DND-41 (cell line): ENCODE measurements at regions not wholly inside any gene's neighbourhood (a gene's known extent, or its start where the extent isn't known, plus 50 kb on each side); places are given as distances from the start of the nearest gene placed in this dataset.

Experiments used
- ATAC-seq: fragments of 200-7000 bp; cut with Tn5 transposase; 3 replicates; pipeline ENCODE4 v1.9.1; 2021; ENCODE audit warnings: low read depth; ENCODE audit not compliant: insufficient read depth
- DNase-seq: peaks from one replicate; pipeline ENCODE4 v3.0.0-alpha.2; 2020
- H2AFZ ChIP-seq: 2 replicates; pipeline ENCODE4 v1.6.0; 2012; ENCODE audit warnings: low read depth, low read length
- H3K27ac ChIP-seq: 2 replicates; pipeline ENCODE4 v1.5.1; 2012; ENCODE audit warnings: low read length, inconsistent platforms
- H3K27me3 ChIP-seq: fragments of 200-600 bp; sonication (generic); 2 replicates; pipeline ENCODE4 v1.6.0; 2012; ENCODE audit warnings: low read length, mild to moderate bottlenecking, inconsistent platforms; ENCODE audit not compliant: insufficient read depth, poor library complexity
- H3K36me3 ChIP-seq: 2 replicates; pipeline ENCODE4 v1.5.1; 2012; ENCODE audit warnings: low read length, inconsistent platforms; ENCODE audit not compliant: insufficient read depth
- H3K4me1 ChIP-seq: 2 replicates; pipeline ENCODE4 v1.5.1; 2012; ENCODE audit warnings: mild to moderate bottlenecking, low read length; ENCODE audit not compliant: insufficient read depth
- H3K4me2 ChIP-seq: 2 replicates; pipeline ENCODE4 v1.6.0; 2012; ENCODE audit warnings: mild to moderate bottlenecking, moderate library complexity, low read length, inconsistent platforms; ENCODE audit not compliant: insufficient read depth
- H3K4me3 ChIP-seq, 2 experiments: fragments of 200-600 bp in 1 of 2; shearing (Covaris generic) in 1 of 2; 2 replicates each; pipeline ENCODE4 v1.5.1; 2012 to 2016; ENCODE audit warnings: inconsistent platforms in 2 of 2, low read length in 2 of 2, mild to moderate bottlenecking in 2 of 2, low read depth in 1 of 2, moderate library complexity in 1 of 2
- H3K79me2 ChIP-seq: 2 replicates; pipeline ENCODE4 v1.6.0; 2012; ENCODE audit warnings: low read length, inconsistent platforms; ENCODE audit not compliant: insufficient read depth
- H3K9ac ChIP-seq: 2 replicates; pipeline ENCODE4 v1.6.0; 2012; ENCODE audit warnings: low read depth, mild to moderate bottlenecking, inconsistent platforms, low read length, moderate library complexity
- H3K9me3 ChIP-seq: 2 replicates; pipeline ENCODE4 v1.5.1; 2012; ENCODE audit warnings: low read length, moderate library complexity, mild to moderate bottlenecking, inconsistent platforms; ENCODE audit not compliant: insufficient read depth, severe bottlenecking
- H4K20me1 ChIP-seq: 2 replicates; pipeline ENCODE4 v1.6.0; 2012; ENCODE audit warnings: low read length; ENCODE audit not compliant: insufficient read depth
- EZH2 ChIP-seq: IDR thresholded peaks from 3 replicates; pipeline ENCODE4 v1.6.1; 2012; ENCODE audit warnings: borderline replicate concordance, low read depth, mild to moderate bottlenecking, moderate library complexity, low read length, inconsistent platforms; ENCODE audit not compliant: severe bottlenecking
- TF ChIP-seq, protein P1 (sequence below): IDR thresholded peaks from 2 replicates; pipeline ENCODE4 v1.5.1; 2012; ENCODE audit warnings: borderline replicate concordance, low read length, moderate library complexity, mild to moderate bottlenecking; ENCODE audit not compliant: poor library complexity, severe bottlenecking; ENCODE audit errors: extremely low read depth

GRCh38 chr7:52360541-52360940 lies 674.9 kb upstream of the POM121L12 start:
- H4K20me1 ChIP-seq: no peaks in the 10 kb centered on the region
- no peaks in the 10 kb centered on the region for H3K79me2 ChIP-seq
- H3K4me2 ChIP-seq: no peak overlapping the region
- no peak for ATAC-seq
- no peak for DNase-seq
- H3K9ac ChIP-seq: no peak overlapping the region
- H3K36me3 ChIP-seq: no peaks in the 10 kb centered on the region
- no peaks in the 10 kb centered on the region for H3K9me3 ChIP-seq
- no peak overlapping the region for H3K4me3 ChIP-seq
- no peaks in the 10 kb centered on the region for H3K4me1 ChIP-seq
- H3K27me3 ChIP-seq: no peaks in the 10 kb centered on the region
- H3K27ac ChIP-seq: no peak overlapping the region
- no peak overlapping the region for H2AFZ ChIP-seq
- no peak for TF ChIP-seq EZH2
- TF ChIP-seq, protein P1, sequence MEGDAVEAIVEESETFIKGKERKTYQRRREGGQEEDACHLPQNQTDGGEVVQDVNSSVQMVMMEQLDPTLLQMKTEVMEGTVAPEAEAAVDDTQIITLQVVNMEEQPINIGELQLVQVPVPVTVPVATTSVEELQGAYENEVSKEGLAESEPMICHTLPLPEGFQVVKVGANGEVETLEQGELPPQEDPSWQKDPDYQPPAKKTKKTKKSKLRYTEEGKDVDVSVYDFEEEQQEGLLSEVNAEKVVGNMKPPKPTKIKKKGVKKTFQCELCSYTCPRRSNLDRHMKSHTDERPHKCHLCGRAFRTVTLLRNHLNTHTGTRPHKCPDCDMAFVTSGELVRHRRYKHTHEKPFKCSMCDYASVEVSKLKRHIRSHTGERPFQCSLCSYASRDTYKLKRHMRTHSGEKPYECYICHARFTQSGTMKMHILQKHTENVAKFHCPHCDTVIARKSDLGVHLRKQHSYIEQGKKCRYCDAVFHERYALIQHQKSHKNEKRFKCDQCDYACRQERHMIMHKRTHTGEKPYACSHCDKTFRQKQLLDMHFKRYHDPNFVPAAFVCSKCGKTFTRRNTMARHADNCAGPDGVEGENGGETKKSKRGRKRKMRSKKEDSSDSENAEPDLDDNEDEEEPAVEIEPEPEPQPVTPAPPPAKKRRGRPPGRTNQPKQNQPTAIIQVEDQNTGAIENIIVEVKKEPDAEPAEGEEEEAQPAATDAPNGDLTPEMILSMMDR: no peak

- H3K9me3 ChIP-seq: no peaks in the 10 kb centered on the region
- H3K4me2 ChIP-seq: no peak overlapping the region
- no peaks in the 10 kb centered on the region for H3K79me2 ChIP-seq
- H3K4me3 ChIP-seq: no peak overlapping the region
- H3K27me3 ChIP-seq: no peaks in the 10 kb centered on the region
- TF ChIP-seq, protein P1: no peak
- no peak for TF ChIP-seq EZH2
- no peaks in the 10 kb centered on the region for H3K36me3 ChIP-seq
- no peak overlapping the region for H2AFZ ChIP-seq
- H3K27ac ChIP-seq: no peak overlapping the region
- peak; percentile 8 for DNase-seq
- no peaks in the 10 kb centered on the region for H4K20me1 ChIP-seq
- H3K4me1 ChIP-seq: no peaks in the 10 kb centered on the region
- no peak for ATAC-seq
- H3K9ac ChIP-seq: no peak overlapping the region
Measured at GRCh38 chr7:52355053-52355452, 680.4 kb upstream of the POM121L12 start.

- H3K27me3 ChIP-seq: no peaks in the 10 kb centered on the region
- no peak for ATAC-seq
- no peaks in the 10 kb centered on the region for H4K20me1 ChIP-seq
- TF ChIP-seq EZH2: no peak
- TF ChIP-seq, protein P1: no peak
- DNase-seq: no peak
- H3K4me2 ChIP-seq: no peak overlapping the region
- H3K4me3 ChIP-seq: no peak overlapping the region
- H3K27ac ChIP-seq: no peak overlapping the region
- H3K9ac ChIP-seq: no peak overlapping the region
- H3K4me1 ChIP-seq: no peaks in the 10 kb centered on the region
- no peaks in the 10 kb centered on the region for H3K79me2 ChIP-seq
- no peak overlapping the region for H2AFZ ChIP-seq
- H3K36me3 ChIP-seq: no peaks in the 10 kb centered on the region
- H3K9me3 ChIP-seq: no peaks in the 10 kb centered on the region
Measured at GRCh38 chr7:52352013-52352981, 683.1 kb upstream of the POM121L12 start.
